ENCODE measurements at regions not wholly inside any gene's neighbourhood (a gene's known extent, or its start where the extent isn't known, plus 50 kb on each side); places are given as distances from the start of the nearest gene placed in this dataset.

- no peaks in the 10 kb centered on the region for H3K27me3 ChIP-seq (ENCODE audit: low read length)
- no peaks in the 10 kb centered on the region for H3K9me2 ChIP-seq (replicated peaks; ENCODE audit: insufficient read depth, low read length)
- H3K27ac ChIP-seq (ENCODE audit: low read depth, low read length): no peak overlapping the region
- no peaks in the 10 kb centered on the region for H4K20me1 ChIP-seq (ENCODE audit: low read depth, low read length)
- no peaks in the 10 kb centered on the region for H3F3A ChIP-seq (ENCODE audit: insufficient read depth)
- TF ChIP-seq EZH2phosphoT487 (conservative IDR thresholded peaks at IDR 0.05; ENCODE audit: low read length): no peak
- TF ChIP-seq, protein P1, sequence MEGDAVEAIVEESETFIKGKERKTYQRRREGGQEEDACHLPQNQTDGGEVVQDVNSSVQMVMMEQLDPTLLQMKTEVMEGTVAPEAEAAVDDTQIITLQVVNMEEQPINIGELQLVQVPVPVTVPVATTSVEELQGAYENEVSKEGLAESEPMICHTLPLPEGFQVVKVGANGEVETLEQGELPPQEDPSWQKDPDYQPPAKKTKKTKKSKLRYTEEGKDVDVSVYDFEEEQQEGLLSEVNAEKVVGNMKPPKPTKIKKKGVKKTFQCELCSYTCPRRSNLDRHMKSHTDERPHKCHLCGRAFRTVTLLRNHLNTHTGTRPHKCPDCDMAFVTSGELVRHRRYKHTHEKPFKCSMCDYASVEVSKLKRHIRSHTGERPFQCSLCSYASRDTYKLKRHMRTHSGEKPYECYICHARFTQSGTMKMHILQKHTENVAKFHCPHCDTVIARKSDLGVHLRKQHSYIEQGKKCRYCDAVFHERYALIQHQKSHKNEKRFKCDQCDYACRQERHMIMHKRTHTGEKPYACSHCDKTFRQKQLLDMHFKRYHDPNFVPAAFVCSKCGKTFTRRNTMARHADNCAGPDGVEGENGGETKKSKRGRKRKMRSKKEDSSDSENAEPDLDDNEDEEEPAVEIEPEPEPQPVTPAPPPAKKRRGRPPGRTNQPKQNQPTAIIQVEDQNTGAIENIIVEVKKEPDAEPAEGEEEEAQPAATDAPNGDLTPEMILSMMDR (IDR thresholded peaks at IDR 0.05; ENCODE audit: insufficient read depth, low read length, poor library complexity, severe bottlenecking): no peak
- H3K9ac ChIP-seq (ENCODE audit: low read length): no peak overlapping the region
- no peak overlapping the region for H2AFZ ChIP-seq (ENCODE audit: low read depth, low read length, severe bottlenecking)
- no peaks in the 10 kb centered on the region for H3K36me3 ChIP-seq (ENCODE audit: low read length)
- no peak overlapping the region for H3K4me2 ChIP-seq (ENCODE audit: low read depth, low read length, poor library complexity, severe bottlenecking)
- H3K9me3 ChIP-seq (ENCODE audit: insufficient read depth, low read length): no peaks in the 10 kb centered on the region
- H3K4me3 ChIP-seq (ENCODE audit: insufficient read depth, low read length, poor library complexity, severe bottlenecking): no peak overlapping the region
- no peaks in the 10 kb centered on the region for H3K79me2 ChIP-seq (ENCODE audit: insufficient read depth, low read length)
These were observed 230.8 kb downstream of the CD83 start for GRCh38 chr6:14348389-14348788.

- Histone ChIP-seq H4K20me1 (ENCODE audit: low read depth, low read length) (no peaks in the 10 kb centered on the region), H3K4me3 (ENCODE audit: insufficient read depth, low read length, poor library complexity, severe bottlenecking) (no peak overlapping the region), H3K79me2 (ENCODE audit: insufficient read depth, low read length) (no peaks in the 10 kb centered on the region), H2AFZ (ENCODE audit: low read depth, low read length, severe bottlenecking) (no peak overlapping the region), H3K27me3 (ENCODE audit: low read length) (no peaks in the 10 kb centered on the region), H3K4me2 (ENCODE audit: low read depth, low read length, poor library complexity, severe bottlenecking) (no peak overlapping the region), H3K27ac (ENCODE audit: low read depth, low read length) (no peak overlapping the region), H3K9me3 (ENCODE audit: insufficient read depth, low read length) (no peaks in the 10 kb centered on the region), H3K9ac (ENCODE audit: low read length) (no peak overlapping the region), H3F3A (ENCODE audit: insufficient read depth) (no peaks in the 10 kb centered on the region), H3K9me2 (replicated peaks; ENCODE audit: insufficient read depth, low read length) (no peaks in the 10 kb centered on the region), H3K36me3 (ENCODE audit: low read length) (no peaks in the 10 kb centered on the region)
- TF ChIP-seq, protein P1 (IDR thresholded peaks at IDR 0.05; ENCODE audit: insufficient read depth, low read length, poor library complexity, severe bottlenecking): no peak
- no peak for TF ChIP-seq EZH2phosphoT487 (conservative IDR thresholded peaks at IDR 0.05; ENCODE audit: low read length)
These were observed 231.9 kb downstream of the CD83 start for GRCh38 chr6:14349507-14349906.

GRCh38 chr6:14350210-14350609, 232.6 kb downstream of the CD83 start:
- no peak overlapping the region for H2AFZ ChIP-seq (ENCODE audit: low read depth, low read length, severe bottlenecking)

More at GRCh38 chr6:14350210-14350609, 232.6 kb downstream of the CD83 start:
- Histone ChIP-seq H3K9me2 (replicated peaks; ENCODE audit: insufficient read depth, low read length) (no peaks in the 10 kb centered on the region), H3K36me3 (ENCODE audit: low read length) (no peaks in the 10 kb centered on the region), H4K20me1 (ENCODE audit: low read depth, low read length) (no peaks in the 10 kb centered on the region), H3F3A (ENCODE audit: insufficient read depth) (no peaks in the 10 kb centered on the region), H3K9ac (ENCODE audit: low read length) (no peak overlapping the region), H3K27ac (ENCODE audit: low read depth, low read length) (no peak overlapping the region), H3K79me2 (ENCODE audit: insufficient read depth, low read length) (no peaks in the 10 kb centered on the region), H3K4me2 (ENCODE audit: low read depth, low read length, poor library complexity, severe bottlenecking) (no peak overlapping the region), H3K27me3 (ENCODE audit: low read length) (no peaks in the 10 kb centered on the region), H3K9me3 (ENCODE audit: insufficient read depth, low read length) (no peaks in the 10 kb centered on the region), H3K4me3 (ENCODE audit: insufficient read depth, low read length, poor library complexity, severe bottlenecking) (no peak overlapping the region)
- no peak for TF ChIP-seq EZH2phosphoT487 (conservative IDR thresholded peaks at IDR 0.05; ENCODE audit: low read length)
- TF ChIP-seq, protein P1 (IDR thresholded peaks at IDR 0.05; ENCODE audit: insufficient read depth, low read length, poor library complexity, severe bottlenecking): no peak
